GM21360 (cell line): ENCODE measurements at regions not wholly inside any gene's neighbourhood (a gene's known extent, or its start where the extent isn't known, plus 50 kb on each side); places are given as distances from the start of the nearest gene placed in this dataset.

Source experiments
- ATAC-seq: cut with Tn5 transposase; IDR thresholded peaks from one replicate; pipeline ENCODE4 v1.9.1; 2021; ENCODE audit warnings: mild to moderate bottlenecking, moderate library complexity; ENCODE audit not compliant: unreplicated experiment

DNA sequence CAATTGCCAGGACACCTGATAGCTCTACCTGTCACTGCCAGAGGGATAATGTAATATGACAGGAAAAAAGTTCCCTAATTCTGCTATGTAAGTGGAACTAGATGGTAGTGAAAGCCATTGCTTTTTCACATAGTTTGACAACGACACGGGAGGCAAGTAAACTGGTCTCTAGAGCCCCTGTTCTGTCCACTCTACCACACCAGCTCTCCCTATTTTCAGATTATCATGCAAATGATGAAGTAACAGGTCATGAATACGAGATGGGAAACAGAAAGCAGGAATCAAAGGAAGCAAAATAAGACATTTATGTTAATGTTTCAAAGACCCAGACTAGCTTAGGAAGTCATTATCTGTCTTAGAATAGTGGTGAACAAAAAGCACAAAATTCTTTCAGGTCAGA is 56.2 kb downstream of the TAF11L14 start:
- ATAC-seq: no peak

DNA sequence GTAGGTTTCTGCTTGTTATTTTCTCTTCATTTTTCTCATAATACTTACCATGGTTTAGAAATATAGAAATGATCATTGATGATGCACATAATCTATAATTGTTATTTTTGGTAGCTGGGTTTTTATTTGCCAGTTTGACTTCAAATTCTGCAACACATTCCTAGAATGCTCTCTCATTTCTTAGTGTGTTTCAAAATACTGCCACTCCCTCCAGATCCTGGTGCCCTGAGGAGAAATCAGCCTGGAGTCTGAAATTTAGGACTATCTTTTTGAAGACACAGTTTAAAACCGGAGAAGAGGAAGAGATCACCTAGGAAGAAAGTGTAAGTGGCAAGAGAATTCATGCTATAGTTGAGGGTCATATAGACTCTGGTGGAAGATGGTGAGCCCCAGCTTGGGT is 57.5 kb downstream of the TAF11L14 start:
- no peak for ATAC-seq

DNA sequence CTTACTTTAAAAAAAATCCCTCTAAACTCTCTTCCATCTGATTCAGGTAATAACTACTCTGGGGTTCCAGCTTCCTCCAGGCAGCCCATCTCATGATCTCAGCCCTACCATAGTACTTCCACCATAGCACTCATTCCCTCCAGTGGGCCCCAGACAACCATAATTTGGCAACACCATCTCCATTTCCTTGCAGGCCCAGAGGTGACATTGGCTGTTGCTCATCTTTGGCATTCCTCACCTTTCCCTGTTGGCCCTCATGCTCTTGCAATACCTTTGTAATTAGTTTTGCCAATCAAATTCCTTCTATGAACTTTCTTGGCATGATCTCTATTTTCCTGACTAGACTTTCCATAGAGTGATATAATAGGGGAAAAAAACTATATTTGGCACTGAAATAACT is 60.1 kb downstream of the TAF11L14 start:
- ATAC-seq: no peak

DNA sequence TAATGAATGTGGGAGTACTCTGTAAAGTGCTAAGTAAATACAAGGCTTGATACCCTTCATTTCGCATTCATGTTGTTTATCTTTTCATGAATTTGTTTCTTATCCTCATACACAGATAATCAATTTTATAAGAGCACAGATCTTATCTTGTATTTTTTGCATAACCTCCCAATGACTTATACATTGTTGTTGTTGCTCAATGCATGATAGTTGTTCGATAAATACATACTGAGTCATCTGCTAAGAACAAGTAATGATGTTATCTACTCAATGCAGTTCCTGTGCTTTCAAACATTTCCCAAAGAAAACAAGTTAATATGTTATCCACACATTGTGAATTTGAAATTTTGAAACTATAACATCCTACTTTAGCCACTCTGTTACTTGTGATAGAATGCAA is 60.7 kb downstream of the TAF11L14 start:
- no peak for ATAC-seq

DNA sequence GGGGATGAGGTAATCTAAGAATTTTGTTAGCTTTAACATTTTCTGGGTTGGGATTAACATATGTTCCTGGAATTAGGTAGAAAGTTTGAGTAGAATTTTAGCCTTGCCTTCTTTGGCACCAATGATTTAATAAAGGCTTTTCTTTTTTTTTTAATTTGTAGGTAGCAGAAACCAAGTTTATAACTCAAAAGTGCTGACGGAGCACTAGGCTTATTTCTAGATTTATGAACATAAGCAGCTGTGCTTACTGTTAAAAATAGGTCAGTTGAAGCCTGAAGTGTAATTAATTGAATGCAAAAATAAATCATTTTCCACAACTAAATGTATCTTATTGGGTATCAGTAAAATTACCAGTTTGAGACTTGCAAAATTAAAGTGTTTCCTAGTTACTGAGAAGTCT is 62.4 kb downstream of the TAF11L14 start:
- ATAC-seq: no peak

DNA sequence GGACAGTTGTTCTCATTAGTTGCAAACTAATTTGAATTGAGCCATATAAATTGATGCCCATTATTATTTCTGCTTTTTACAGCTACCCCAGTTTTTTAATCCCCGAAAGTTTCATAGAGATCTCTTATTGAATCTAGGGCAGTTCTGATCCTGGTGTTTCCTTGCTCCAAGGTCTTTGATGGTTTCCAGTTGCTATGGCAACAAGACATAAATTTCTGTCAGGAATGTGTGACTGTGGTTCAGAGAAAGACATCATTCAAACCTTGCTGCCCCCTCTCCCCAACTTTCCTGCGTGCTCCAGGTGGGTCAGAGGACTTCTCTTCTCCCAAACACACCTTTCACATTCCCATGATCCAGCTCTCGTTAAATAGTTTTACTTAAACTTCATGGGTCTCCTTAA is 63.4 kb downstream of the TAF11L14 start:
- no peak for ATAC-seq

DNA sequence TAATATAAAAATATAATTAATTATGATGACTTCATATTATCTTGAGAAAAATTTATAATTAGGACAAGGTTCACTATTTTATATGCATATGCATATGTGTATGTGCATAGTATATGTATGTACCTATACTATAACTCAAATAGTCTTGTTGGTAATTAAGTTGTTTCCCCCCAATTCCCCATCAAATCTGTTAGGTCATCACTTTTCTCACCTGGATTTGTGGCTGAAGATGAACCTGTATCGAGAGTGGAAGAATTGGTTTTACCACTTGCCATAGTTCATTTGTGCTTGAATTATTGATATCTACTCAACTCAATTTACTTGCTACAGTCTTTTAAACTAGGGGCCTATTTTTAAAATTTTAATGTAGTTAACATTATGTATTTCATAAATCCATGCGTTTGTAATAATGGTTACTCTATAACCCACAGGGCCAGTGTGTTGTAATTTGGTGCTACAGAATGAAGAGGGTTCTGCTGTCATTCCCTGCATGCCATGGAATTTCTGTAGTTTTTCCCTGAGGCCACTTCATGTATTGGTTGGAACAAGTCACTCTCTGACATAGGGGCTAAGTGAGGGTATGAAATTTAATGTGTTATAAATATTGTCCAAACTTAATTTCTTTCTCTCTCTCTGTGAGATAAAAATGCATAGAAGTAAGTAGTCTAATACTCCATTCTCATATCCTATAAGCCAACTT is 74.9 kb downstream of the TAF11L14 start:
- ATAC-seq: no peak

DNA sequence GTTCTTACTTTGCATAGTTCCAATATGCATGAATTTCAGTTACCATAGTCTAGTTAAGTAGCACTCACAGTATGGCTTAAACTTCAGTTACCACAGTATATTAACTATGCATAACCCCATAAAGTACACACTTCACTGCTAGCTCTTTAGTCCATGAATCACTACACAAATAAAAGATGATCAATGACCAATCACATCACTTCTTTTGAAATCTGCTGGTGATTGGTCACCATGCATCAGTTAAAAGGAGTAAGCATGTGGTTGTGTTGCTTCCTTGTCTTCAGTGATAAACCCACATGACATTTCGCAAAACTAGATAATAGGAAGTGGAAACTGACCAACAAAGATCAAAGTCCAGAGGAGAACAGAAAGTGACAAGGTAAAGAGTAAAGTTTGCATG is 79.0 kb downstream of the TAF11L14 start:
- ATAC-seq: no peak

DNA sequence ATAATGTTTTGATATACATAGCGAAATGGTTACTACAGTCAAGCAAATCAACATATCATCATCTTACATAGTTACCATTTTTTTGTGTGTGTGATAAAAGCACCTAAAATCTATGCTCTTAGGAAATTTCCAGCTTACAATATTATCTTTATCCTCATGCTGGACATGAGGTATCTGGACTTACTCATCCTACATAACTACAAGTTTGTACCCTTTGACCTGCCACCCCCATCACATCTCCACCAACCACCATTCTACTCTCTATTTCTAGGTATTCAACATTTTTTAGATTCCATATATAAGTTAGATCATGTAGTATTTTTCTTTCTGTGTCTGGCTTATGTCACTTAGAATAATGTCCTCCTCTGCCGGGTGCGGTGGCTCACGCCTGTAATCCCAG is 79.9 kb downstream of the TAF11L14 start:
- ATAC-seq: no peak

DNA sequence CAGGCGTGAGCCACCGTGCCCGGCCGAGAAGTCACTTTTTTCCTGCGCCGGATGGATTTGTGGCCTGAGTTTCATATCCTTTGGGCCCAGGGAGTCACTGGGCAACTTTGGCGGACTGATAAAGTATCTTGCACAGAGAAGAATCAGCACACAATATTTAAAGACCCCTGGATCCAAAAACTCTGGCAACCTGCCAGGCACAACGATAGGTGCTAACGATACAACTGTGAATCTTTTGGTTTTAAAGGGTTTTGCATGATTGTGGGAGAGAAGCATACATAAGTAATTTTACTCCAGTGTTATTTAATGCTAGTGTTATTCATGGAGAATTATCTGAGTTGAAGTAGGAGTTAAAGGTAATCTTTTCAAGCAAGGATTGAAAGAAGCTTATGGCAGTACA is 85.3 kb downstream of the TAF11L14 start:
- no peak for ATAC-seq

DNA sequence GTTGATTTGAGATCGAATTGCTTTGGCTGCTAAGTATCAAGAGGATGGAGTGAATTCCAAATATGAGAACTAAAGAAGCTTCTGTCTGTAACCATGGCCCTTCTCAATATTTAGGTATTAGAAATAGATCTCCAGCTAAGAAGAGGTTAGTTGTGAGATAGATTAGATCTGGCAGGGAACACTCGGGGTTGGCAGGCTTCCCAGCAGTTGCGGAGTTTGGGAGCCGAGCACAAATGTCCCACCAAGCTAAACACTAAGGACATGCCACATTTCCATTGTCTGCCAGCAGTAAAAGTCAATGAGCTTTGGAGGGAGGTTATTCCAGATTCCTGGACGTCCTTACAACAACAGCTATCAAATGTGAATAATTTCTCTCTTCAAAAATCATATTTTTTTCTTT is 85.8 kb downstream of the TAF11L14 start:
- no peak for ATAC-seq

DNA sequence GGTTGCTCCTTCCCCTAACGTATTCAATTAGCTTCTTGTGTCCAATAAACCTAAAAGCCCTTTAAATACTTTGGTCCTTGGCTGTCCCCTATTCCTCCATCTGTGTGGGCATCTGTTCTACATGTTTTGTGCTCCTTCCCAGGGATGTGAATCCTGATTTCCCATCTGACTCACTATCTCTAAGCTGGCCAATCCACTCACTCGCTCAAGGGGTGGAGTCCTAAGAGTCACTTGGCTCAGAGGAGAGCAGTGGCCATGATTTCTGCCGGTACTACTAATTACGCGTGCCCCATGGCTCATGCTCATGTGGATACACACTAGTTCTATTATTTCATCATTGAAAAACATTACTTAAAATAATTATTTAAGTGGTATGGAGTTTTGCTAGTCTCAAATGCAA is 89.6 kb downstream of the TAF11L14 start:
- ATAC-seq: no peak

DNA sequence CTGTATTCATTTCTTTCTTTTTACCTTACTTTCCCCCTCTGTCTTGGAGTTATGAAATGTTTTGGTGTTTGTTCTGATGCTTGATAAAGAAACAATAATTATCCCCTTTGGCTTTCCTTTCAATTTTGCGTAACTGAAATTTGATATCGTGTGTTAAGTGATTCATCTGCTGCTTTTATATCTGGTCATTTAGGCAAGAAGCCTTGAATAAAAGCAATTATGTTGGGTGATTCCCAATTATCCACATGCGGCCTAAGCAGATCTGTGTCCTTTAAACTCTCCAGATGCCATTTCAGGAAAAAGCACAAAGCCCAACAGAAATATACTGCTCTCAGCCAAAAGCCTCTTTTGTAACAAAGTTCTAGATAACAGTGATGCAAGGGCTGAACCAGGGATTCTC is 92.8 kb downstream of the TAF11L14 start:
- no peak for ATAC-seq

DNA sequence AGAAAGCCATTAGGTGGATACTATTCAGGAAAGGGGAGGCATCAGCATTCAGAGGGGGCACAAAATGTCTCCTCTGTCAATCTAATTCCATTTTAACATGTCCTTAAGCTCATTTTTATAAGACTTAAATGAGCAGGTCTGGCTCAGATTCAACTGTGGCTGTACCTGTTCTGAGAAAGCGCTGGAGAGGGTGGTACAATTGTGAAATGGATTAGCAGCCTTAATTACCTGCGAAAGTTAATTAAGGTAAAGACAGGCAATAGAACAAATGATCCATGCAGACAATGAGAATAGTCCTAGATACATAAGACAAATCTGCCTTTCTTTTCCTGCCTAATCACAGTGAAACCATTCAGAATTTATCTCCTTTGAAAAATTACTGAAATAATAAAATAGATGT is 96.2 kb downstream of the TAF11L14 start:
- ATAC-seq: no peak

DNA sequence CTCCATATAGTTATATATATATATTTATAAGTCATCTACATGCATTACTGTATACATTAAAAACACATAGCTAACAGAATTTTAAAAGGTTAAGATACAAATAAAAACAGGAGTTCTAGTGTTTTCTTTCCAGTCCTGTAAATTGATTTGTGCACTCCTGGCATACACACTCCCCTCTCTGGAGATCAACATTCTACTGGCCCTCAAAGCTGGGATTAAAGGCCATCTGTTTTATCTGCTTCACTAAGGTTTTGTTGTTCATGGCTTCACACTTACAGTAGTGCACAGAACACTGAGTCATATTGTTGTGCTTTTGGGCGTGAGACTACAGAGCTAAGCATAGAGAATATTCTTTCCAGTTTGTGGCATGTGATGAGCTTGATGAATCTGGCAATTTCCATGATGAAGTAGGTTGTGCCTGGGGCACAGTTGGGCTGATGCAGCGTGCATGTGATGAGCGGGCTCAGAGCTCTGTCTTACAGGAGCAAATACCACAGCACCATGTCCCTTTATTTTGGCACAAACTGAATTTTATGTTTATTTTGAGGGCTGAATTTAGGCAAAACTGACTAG is 98.2 kb downstream of the TAF11L14 start:
- no peak for ATAC-seq

DNA sequence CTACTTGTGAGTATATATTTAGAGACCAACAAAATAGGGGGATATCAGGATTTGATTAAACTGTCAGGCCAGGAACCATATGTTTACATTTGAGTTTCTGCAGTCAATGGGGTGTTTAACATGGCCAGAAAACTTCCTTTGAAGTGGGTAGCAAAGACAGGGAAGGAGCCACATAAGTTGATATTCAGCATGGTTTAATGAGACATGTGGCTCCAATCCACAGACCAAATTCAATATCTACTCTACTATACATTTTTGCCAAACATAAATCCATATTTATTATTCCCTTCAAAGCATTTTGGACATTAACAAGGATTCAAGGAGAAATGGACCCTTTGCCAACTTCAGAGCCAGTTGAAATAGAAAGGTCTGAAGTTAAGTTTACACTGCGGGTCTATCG is 99.8 kb downstream of the TAF11L14 start:
- ATAC-seq: no peak

DNA sequence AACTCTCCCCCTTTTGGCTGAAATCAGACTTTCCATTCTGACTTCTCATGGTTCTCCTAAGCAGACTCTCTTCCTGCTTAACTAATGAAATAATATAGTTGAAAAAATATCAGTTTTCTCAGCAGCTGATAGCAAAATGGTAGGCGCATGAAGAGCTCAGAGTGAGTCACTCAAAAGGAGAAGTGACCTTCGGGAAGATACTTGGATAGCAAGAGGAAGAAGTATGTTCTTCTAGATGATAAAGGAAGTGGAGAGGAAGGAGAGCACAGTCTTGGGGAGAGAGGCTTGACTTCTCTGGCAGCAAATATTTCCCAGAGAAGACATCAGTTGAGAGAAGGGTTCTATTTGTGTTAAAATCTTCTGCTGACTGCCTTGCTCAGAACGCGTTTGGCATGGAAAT is 101.5 kb downstream of the TAF11L14 start:
- ATAC-seq: no peak

DNA sequence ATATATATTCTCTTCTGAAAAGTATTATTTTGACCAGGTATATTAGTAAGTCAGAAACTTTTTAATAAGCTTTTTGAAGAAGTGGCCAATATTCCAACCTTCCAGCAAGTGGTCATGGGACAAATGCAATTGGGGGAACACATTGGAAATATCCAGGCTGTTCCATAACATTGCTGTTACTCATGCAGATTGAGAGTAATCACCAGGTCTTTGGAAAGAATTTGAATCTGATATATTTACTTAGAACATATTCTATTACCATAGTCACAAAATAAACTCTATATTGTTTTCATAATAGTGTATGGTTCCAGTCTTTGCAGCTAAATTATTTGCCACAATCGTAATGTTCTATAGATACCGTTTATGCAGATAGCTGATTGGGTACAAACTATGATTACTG is 102.8 kb downstream of the TAF11L14 start:
- no peak for ATAC-seq

DNA sequence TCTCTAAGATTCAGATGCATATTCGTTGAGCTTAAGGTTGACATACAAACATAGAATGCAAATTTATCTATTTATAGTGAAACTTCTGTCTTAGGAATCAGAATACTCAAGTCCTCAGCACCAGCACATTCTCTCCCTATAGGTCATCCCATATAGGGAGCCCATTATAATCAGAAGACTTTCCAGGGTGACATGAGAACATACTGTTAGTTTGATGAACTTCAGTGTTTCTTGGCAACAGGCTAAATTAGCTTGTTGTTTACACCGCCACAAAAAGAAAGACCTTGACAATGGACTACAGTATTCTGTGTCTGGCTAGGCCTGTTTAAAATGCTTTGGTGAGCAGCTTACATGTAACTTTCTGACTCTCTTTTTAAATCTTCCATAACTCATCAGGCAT is 104.2 kb downstream of the TAF11L14 start:
- no peak for ATAC-seq

DNA sequence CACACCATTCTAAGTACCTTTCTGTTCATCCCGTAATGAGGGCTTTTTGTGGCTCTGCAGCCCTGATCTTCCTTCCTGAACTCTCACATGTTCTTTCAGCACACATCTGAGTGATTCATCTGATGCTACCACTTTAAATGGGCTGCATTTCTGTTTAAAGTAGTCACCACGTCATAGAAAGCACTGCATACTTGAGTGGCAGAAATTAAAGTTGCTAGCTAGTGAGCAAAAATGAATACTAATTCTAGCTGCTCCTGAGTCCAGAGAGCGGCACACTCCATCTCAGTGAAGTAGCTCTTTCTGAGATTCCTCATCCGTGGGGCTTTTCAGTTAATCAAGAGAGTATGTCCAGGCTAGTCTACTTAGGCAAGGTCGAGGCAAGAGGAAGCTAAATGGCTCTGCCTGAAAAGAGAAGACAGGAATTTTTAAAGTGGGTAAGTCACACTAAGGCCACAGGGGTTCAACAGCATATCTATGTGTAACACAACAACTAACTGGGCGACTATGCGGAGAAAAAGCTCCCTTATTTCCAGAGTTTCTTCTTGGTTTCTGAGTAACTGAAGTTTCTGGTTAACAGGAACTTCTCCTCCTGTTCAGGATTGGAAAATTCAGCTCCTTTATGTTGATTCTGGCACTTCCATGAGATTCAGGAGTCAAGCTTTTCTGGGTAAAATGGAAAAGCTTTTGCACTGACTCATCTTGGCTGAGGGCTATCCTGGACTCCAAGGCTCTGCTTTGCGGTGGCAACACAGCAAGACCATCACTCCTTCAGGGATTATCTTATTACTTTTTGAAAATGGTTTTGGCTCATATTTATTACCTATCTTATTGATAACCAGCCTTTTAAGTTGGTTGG is 109.5 kb downstream of the TAF11L14 start:
- no peak for ATAC-seq

DNA sequence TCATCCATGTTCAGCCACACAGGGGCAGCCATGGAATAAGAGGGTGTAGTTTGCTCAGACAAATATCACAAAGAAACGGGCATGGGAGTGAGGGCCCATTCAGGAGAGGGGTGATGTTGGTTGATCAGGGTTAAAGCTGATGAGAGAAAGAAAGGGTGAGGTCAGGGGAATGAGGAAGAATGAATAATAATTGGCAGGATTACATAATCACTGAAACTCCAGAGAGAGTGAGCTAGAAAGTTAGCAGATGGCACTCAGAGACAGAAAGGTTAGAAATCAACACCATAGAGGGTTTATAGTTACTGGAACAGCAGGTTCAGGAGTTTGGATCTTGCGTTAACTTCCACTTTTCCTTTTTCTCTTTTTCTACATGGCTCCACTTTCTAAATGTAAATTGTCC is 113.9 kb downstream of the TAF11L14 start:
- ATAC-seq: no peak

DNA sequence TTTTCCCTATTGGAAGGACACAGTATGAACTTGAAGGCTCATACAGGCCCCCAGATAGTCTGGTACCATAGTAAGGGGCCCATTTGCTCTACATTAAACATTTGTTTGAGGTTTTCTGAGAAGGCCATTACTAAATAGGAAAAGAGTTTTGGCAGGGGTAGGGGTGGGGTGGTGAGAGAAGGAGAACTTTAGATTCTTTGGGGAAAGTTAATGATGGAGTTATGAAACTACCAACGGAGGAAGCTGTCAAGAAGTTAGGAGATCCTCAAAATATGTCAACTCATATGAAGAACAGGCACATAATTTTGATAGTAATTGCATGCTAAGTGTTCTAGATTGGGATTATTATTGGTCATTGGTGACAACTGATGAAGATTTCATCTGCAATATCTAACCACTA is 114.7 kb downstream of the TAF11L14 start:
- no peak for ATAC-seq
